ENCODE measurements at regions not wholly inside any gene's neighbourhood (a gene's known extent, or its start where the extent isn't known, plus 50 kb on each side); places are given as distances from the start of the nearest gene placed in this dataset.

DNA sequence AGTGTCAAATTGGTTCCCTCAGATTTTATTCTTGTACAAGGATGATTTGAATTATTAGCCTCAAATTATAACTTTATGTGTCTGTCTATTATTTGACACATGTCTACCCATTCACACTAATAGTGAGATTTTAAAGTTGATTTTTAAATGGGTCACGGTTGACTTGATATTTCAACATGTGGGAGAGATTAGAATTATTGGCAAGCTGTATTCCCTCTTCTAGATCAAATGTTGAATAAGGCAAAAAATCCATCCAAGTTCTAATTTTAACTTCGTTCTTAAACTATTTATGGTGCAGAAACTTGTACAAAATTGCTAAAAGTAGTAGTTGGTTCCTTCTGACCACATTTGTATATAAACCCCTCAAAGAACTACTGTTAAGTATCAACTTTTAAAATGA, 1498.0 kb downstream of the STIM2 start:
- no peak overlapping the region for H3K27ac ChIP-seq (ENCODE audit: low read depth in 2 of 2, low read length in 1 of 2)
- no peaks in the 10 kb centered on the region for H3K9me2 ChIP-seq
- no peak overlapping the region for H3K4me3 ChIP-seq (ENCODE audit: low read depth in 2 of 2, low read length in 1 of 2)
- DNase-seq, result no peak
- TF ChIP-seq SIN3A (IDR thresholded peaks at IDR 0.05; ENCODE audit: borderline replicate concordance, low read depth, low read length) (no peak), MXI1 (IDR thresholded peaks at IDR 0.05; ENCODE audit: low read depth, low read length) (no peak), NFIC (IDR thresholded peaks at IDR 0.05; ENCODE audit: borderline replicate concordance) (no peak), TEAD4 (IDR thresholded peaks at IDR 0.05; ENCODE audit: borderline replicate concordance, insufficient read depth) (no peak)
- H3K36me3 ChIP-seq (replicated peaks in 1 of 2; ENCODE audit: control insufficient read depth in 1 of 2, insufficient read depth in 2 of 2, low read length in 1 of 2), result no peaks in the 10 kb centered on the region
- peaks cover 0 to 20% of the 10 kb centered on the region in 2 experiments; a peak in 2 of 4 replicates for H3K4me1 ChIP-seq (ENCODE audit: control insufficient read depth in 1 of 2, insufficient read depth in 2 of 2, low read depth in 1 of 2, low read length in 1 of 2)
- H3K4me2 ChIP-seq, result no peak overlapping the region
- no peak overlapping the region for H2AFZ ChIP-seq (ENCODE audit: low read depth)
- ChIA-PET CTCF (no interaction called here), POLR2A (no interaction called here)
- WGBS (ENCODE audit: low lambda C conversion rate), result 22% methylated on average over 2 of the region's 2 CpGs
- H3K79me2 ChIP-seq (ENCODE audit: insufficient read depth), result no peaks in the 10 kb centered on the region
- no peaks in the 10 kb centered on the region for H3K27me3 ChIP-seq (ENCODE audit: insufficient read depth)
- no peaks in the 10 kb centered on the region for H3F3A ChIP-seq (replicated peaks; ENCODE audit: insufficient read depth)
- H3K9ac ChIP-seq, result no peak overlapping the region
- H4K20me1 ChIP-seq (ENCODE audit: insufficient read depth), result no peaks in the 10 kb centered on the region
- no peaks in the 10 kb centered on the region for H3K9me3 ChIP-seq

DNA sequence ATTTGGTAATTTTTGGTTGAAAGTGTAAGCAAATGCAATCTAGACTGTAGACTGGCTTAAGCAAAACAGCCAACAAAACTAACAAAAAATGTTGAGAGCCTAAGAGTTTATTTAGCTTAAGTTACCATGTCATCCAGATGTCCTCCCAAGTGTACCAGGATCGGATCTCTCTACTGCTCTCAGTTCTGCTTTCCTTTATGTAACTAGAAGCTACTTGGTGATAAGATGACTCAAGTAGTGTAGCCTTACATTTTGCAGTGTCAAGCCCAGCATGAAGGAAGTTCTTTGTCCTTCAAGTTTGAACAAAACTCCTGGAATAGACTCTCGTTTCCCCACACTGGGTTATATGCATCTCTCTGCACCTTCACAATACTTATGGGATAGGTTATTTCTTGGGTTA, 1500.0 kb downstream of the STIM2 start:
- no peak for DNase-seq
- Histone ChIP-seq H3K9me2 (no peaks in the 10 kb centered on the region), H3K9ac (no peak overlapping the region), H3K4me1 (ENCODE audit: control insufficient read depth in 1 of 2, insufficient read depth in 2 of 2, low read depth in 1 of 2, low read length in 1 of 2) (peaks cover 0 to 3% of the 10 kb centered on the region in 2 experiments; a peak in 2 of 4 replicates), H3K27ac (ENCODE audit: low read depth in 2 of 2, low read length in 1 of 2) (no peak overlapping the region), H4K20me1 (ENCODE audit: insufficient read depth) (no peaks in the 10 kb centered on the region), H3K27me3 (ENCODE audit: insufficient read depth) (no peaks in the 10 kb centered on the region), H3K4me3 (ENCODE audit: low read depth in 2 of 2, low read length in 1 of 2) (no peak overlapping the region), H3K36me3 (replicated peaks in 1 of 2; ENCODE audit: control insufficient read depth in 1 of 2, insufficient read depth in 2 of 2, low read length in 1 of 2) (no peaks in the 10 kb centered on the region), H2AFZ (ENCODE audit: low read depth) (no peak overlapping the region), H3K4me2 (no peak overlapping the region), H3K9me3 (no peaks in the 10 kb centered on the region), H3F3A (replicated peaks; ENCODE audit: insufficient read depth) (no peaks in the 10 kb centered on the region), H3K79me2 (ENCODE audit: insufficient read depth) (no peaks in the 10 kb centered on the region)
- ChIA-PET CTCF (no interaction called here), POLR2A (no interaction called here)
- WGBS (ENCODE audit: low lambda C conversion rate), result 21% methylated on average over 2 of the region's 2 CpGs
- TF ChIP-seq NRF1 (IDR thresholded peaks at IDR 0.05; ENCODE audit: low read depth, low read length) (no peak), MEF2A (IDR thresholded peaks at IDR 0.05; ENCODE audit: borderline replicate concordance, low read depth) (no peak), TAF1 (IDR thresholded peaks at IDR 0.05; ENCODE audit: borderline replicate concordance, low read depth, low read length) (no peak), FOXM1 (IDR thresholded peaks at IDR 0.05; ENCODE audit: low read depth) (no peak), RCOR1 (IDR thresholded peaks at IDR 0.05; ENCODE audit: low read length) (no peak), RAD21 (IDR thresholded peaks at IDR 0.05; ENCODE audit: low read length) (no peak), RXRA (IDR thresholded peaks at IDR 0.05; ENCODE audit: borderline replicate concordance, low read depth) (no peak), EZH2phosphoT487 (IDR thresholded peaks at IDR 0.05; ENCODE audit: borderline replicate concordance, low read depth) (no peak), RFX5 (IDR thresholded peaks at IDR 0.05; ENCODE audit: low read length) (no peak), POLR2AphosphoS5 (IDR thresholded peaks at IDR 0.05; ENCODE audit: low read depth, low read length) (no peak), JUND (IDR thresholded peaks at IDR 0.05) (no peak), GATA2 (CRISPR knock-in tag; IDR thresholded peaks at IDR 0.05) (no peak), EP300 (IDR thresholded peaks at IDR 0.05; ENCODE audit: borderline replicate concordance in 1 of 2, low read depth in 1 of 2, low read length in 1 of 2) (no peak)
- TF ChIP-seq, protein P1, sequence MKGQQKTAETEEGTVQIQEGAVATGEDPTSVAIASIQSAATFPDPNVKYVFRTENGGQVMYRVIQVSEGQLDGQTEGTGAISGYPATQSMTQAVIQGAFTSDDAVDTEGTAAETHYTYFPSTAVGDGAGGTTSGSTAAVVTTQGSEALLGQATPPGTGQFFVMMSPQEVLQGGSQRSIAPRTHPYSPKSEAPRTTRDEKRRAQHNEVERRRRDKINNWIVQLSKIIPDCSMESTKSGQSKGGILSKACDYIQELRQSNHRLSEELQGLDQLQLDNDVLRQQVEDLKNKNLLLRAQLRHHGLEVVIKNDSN (IDR thresholded peaks at IDR 0.05; ENCODE audit: borderline replicate concordance, low read depth), result no peak
- TF ChIP-seq, protein P2, sequence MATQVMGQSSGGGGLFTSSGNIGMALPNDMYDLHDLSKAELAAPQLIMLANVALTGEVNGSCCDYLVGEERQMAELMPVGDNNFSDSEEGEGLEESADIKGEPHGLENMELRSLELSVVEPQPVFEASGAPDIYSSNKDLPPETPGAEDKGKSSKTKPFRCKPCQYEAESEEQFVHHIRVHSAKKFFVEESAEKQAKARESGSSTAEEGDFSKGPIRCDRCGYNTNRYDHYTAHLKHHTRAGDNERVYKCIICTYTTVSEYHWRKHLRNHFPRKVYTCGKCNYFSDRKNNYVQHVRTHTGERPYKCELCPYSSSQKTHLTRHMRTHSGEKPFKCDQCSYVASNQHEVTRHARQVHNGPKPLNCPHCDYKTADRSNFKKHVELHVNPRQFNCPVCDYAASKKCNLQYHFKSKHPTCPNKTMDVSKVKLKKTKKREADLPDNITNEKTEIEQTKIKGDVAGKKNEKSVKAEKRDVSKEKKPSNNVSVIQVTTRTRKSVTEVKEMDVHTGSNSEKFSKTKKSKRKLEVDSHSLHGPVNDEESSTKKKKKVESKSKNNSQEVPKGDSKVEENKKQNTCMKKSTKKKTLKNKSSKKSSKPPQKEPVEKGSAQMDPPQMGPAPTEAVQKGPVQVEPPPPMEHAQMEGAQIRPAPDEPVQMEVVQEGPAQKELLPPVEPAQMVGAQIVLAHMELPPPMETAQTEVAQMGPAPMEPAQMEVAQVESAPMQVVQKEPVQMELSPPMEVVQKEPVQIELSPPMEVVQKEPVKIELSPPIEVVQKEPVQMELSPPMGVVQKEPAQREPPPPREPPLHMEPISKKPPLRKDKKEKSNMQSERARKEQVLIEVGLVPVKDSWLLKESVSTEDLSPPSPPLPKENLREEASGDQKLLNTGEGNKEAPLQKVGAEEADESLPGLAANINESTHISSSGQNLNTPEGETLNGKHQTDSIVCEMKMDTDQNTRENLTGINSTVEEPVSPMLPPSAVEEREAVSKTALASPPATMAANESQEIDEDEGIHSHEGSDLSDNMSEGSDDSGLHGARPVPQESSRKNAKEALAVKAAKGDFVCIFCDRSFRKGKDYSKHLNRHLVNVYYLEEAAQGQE (IDR thresholded peaks at IDR 0.05; ENCODE audit: low read depth, low read length), result no peak
- TF ChIP-seq, protein P3, sequence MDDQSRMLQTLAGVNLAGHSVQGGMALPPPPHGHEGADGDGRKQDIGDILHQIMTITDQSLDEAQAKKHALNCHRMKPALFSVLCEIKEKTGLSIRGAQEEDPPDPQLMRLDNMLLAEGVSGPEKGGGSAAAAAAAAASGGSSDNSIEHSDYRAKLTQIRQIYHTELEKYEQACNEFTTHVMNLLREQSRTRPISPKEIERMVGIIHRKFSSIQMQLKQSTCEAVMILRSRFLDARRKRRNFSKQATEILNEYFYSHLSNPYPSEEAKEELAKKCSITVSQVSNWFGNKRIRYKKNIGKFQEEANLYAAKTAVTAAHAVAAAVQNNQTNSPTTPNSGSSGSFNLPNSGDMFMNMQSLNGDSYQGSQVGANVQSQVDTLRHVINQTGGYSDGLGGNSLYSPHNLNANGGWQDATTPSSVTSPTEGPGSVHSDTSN (IDR thresholded peaks at IDR 0.05), result no peak
- TF ChIP-seq, protein P4, sequence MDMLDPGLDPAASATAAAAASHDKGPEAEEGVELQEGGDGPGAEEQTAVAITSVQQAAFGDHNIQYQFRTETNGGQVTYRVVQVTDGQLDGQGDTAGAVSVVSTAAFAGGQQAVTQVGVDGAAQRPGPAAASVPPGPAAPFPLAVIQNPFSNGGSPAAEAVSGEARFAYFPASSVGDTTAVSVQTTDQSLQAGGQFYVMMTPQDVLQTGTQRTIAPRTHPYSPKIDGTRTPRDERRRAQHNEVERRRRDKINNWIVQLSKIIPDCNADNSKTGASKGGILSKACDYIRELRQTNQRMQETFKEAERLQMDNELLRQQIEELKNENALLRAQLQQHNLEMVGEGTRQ (IDR thresholded peaks at IDR 0.05; ENCODE audit: borderline replicate concordance, low read depth, low read length), result no peak
- TF ChIP-seq, protein P5, sequence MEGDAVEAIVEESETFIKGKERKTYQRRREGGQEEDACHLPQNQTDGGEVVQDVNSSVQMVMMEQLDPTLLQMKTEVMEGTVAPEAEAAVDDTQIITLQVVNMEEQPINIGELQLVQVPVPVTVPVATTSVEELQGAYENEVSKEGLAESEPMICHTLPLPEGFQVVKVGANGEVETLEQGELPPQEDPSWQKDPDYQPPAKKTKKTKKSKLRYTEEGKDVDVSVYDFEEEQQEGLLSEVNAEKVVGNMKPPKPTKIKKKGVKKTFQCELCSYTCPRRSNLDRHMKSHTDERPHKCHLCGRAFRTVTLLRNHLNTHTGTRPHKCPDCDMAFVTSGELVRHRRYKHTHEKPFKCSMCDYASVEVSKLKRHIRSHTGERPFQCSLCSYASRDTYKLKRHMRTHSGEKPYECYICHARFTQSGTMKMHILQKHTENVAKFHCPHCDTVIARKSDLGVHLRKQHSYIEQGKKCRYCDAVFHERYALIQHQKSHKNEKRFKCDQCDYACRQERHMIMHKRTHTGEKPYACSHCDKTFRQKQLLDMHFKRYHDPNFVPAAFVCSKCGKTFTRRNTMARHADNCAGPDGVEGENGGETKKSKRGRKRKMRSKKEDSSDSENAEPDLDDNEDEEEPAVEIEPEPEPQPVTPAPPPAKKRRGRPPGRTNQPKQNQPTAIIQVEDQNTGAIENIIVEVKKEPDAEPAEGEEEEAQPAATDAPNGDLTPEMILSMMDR (IDR thresholded peaks at IDR 0.05), result no peak

Data from SK-N-SH (cell line).